ENCODE measurements at regions not wholly inside any gene's neighbourhood (a gene's known extent, or its start where the extent isn't known, plus 50 kb on each side); places are given as distances from the start of the nearest gene placed in this dataset.

DNA sequence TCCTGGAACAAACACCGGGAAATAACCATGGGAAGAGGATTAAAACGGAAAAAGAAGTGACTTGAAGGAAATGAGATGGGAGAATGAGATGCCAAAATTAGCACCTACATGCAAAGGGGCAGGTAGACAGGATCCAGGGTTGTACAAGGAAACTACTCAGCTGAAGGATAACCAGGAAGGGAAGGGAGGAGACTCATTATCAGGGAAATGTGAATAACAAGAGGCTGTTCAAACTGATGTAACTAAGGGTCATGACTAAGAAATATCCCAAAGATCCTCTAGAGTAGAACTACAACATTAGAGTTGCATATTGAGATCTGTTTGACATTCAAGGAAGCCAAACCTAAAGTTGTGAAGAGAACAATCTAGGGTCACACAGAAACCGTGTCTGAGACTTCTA lies 166.2 kb upstream of the SP8 start:
- TF ChIP-seq CTCF (IDR thresholded peaks at IDR 0.05; ENCODE audit: low read length) (no peak), EZH2 (optimal IDR thresholded peaks at IDR 0.05; ENCODE audit: low read depth, low read length) (no peak)

Data from MM.1S (cell line).